HepG2 (cell line): ENCODE measurements at regions not wholly inside any gene's neighbourhood (a gene's known extent, or its start where the extent isn't known, plus 50 kb on each side); places are given as distances from the start of the nearest gene placed in this dataset.

Source experiments
- ATAC-seq: fragments of 200-7000 bp; cut with Tn5 transposase; 3 replicates; pipeline ENCODE4 v1.9.1; 2020; ENCODE audit warnings: mild to moderate bottlenecking, moderate library complexity
- BruUV-seq: library from RNA; stranded (reverse); fragments of 400-500 nt; replicated peaks from 2 replicates; lab custom pipeline; 2021; lab: Mats Ljungman, UMichigan
- CTCF ChIA-PET: fragments of 300-600 bp; formaldehyde crosslinking; extraction: SDS; loops from one replicate; lab custom pipeline; 2021; ENCODE audit warnings: low total read pairs, inconsistent platforms, low intra/inter-chr PET ratio; lab: Yijun Ruan, JAX
- POLR2A ChIA-PET: fragments of 350-600 bp; sonication (Branson Sonifier 250); formaldehyde crosslinking; loops from one replicate; lab custom pipeline; 2020; ENCODE audit warnings: antibody characterized with exemption, inconsistent platforms; lab: Yijun Ruan, JAX
- DNase-seq: peaks from one replicate; pipeline ENCODE4 v3.0.0-alpha.2; 2015; ENCODE audit warnings: low spot score
- FAIRE-seq: peaks from 3 replicates; lab custom pipeline; 2011; peaks lifted over from hg19 to GRCh38; lab: Jason Lieb, UNC
- H2AFZ ChIP-seq: one replicate; pipeline ENCODE4 v1.6.1; 2011; ENCODE audit warnings: low read length, inconsistent platforms
- H3K27ac ChIP-seq: fragments of 300-600 bp; 3 replicates; pipeline ENCODE4 v1.8.0; 2011; ENCODE audit warnings: mixed run types, mild to moderate bottlenecking, mixed read lengths, low read length, inconsistent platforms; ENCODE audit not compliant: insufficient read depth; ENCODE audit errors: extremely low read length
- H3K27me3 ChIP-seq, 2 experiments: fragments of 200-600 bp in 1 of 2; 2 replicates in 1 of 2; 3 replicates in 1 of 2; pipeline versions ENCODE4 v1.6.0 to v1.8.0; 2011; ENCODE audit warnings: low read length in 2 of 2, mild to moderate bottlenecking in 2 of 2, moderate library complexity in 2 of 2, inconsistent platforms in 1 of 2; ENCODE audit not compliant: insufficient read depth in 2 of 2, control insufficient read depth in 1 of 2
- H3K36me3 ChIP-seq, 2 experiments: fragments of 200-600 bp in 1 of 2; replicated peaks in 1 of 2; 2 replicates in 1 of 2; 3 replicates in 1 of 2; pipeline versions ENCODE4 v1.5.1 to v1.8.0; 2011; ENCODE audit warnings: low read length in 2 of 2, inconsistent platforms in 1 of 2; ENCODE audit not compliant: insufficient read depth in 2 of 2, control insufficient read depth in 1 of 2
- H3K4me1 ChIP-seq: 2 replicates; pipeline ENCODE4 v1.5.1; 2012; ENCODE audit warnings: low read length, inconsistent platforms; ENCODE audit not compliant: insufficient read depth
- H3K4me2 ChIP-seq: 2 replicates; pipeline ENCODE4 v1.6.0; 2011; ENCODE audit warnings: low read depth, low read length, inconsistent platforms
- H3K4me3 ChIP-seq, 3 experiments: fragments of 200-600 bp in 1 of 3; sonication (generic), shearing (Covaris generic) in 1 of 3; replicated peaks in 1 of 3; 2 replicates each; pipeline ENCODE4 v1.5.1; 2011 to 2016; ENCODE audit warnings: low read length in 3 of 3, inconsistent platforms in 2 of 3, low read depth in 2 of 3, mild to moderate bottlenecking in 2 of 3, control low read depth in 1 of 3, mixed read lengths in 1 of 3; ENCODE audit not compliant: insufficient read depth in 1 of 3
- H3K79me2 ChIP-seq: one replicate; pipeline ENCODE4 v1.6.1; 2011; ENCODE audit warnings: low read length, inconsistent platforms; ENCODE audit not compliant: insufficient read depth
- H3K9ac ChIP-seq: 2 replicates; pipeline ENCODE4 v1.6.0; 2011; ENCODE audit warnings: mild to moderate bottlenecking, low read depth, low read length, inconsistent platforms; ENCODE audit not compliant: insufficient read depth
- H3K9me3 ChIP-seq: 2 replicates; pipeline ENCODE4 v1.5.1; 2012; ENCODE audit warnings: mild to moderate bottlenecking, low read length
- H4K20me1 ChIP-seq: 2 replicates; pipeline ENCODE4 v1.6.0; 2011; ENCODE audit warnings: inconsistent platforms, mild to moderate bottlenecking, low read length, moderate library complexity; ENCODE audit not compliant: insufficient read depth
- ARID4A ChIP-seq: sonication (generic); formaldehyde crosslinking; IDR thresholded peaks from 2 replicates; pipeline ENCODE4 v1.5.0; 2020; ENCODE audit warnings: mild to moderate bottlenecking, missing genetic modification reagents, borderline replicate concordance
- IKZF4 ChIP-seq: sonication (generic); formaldehyde crosslinking; IDR thresholded peaks from 2 replicates; pipeline ENCODE4 v1.5.1; 2020; ENCODE audit warnings: borderline replicate concordance, mild to moderate bottlenecking, low read depth, missing genetic modification reagents; ENCODE audit errors: not compliant biosample characterization
- IRF2 ChIP-seq: IDR thresholded peaks from 2 replicates; pipeline ENCODE4 v1.6.1; 2018; ENCODE audit warnings: missing genetic modification reagents, missing compliant biosample characterization
- TBL1XR1 ChIP-seq: fragments of 150-350 bp; IDR thresholded peaks from 2 replicates; pipeline ENCODE4 v1.6.1; 2014; ENCODE audit warnings: borderline replicate concordance, low read length; ENCODE audit not compliant: partially characterized antibody
- ZNF501 ChIP-seq: sonication (generic); formaldehyde crosslinking; IDR thresholded peaks from 2 replicates; pipeline ENCODE4 v1.5.1; 2020; ENCODE audit warnings: mild to moderate bottlenecking, moderate library complexity, missing genetic modification reagents
- ZNF557 ChIP-seq: sonication (generic); formaldehyde crosslinking; IDR thresholded peaks from 2 replicates; pipeline ENCODE4 v1.4.0; 2020; ENCODE audit warnings: missing genetic modification reagents
- ZNF792 ChIP-seq: IDR thresholded peaks from 2 replicates; pipeline ENCODE4 v1.6.1; 2016
- WGBS: methylation state at CpG from one replicate; pipeline ENCODE4 v1.1.6; 2017; ENCODE audit warnings: low lambda C conversion rate; 5-methylcytosine and 5-hydroxymethylcytosine counted together
- in situ Hi-C: cut with HindIII; loops from 2 replicates; pipeline ENCODE4 v1.10.0; 2017; ENCODE audit warnings: low pct_unique_long_range_greater_than_20kb; ENCODE audit not compliant: extremely low pct_ligation_motif_present
- intact Hi-C: fragments of 100-400 bp; cut with micrococcal nuclease; formaldehyde crosslinking; loops from one replicate; pipeline ENCODE4 v1.10.0; 2022; ENCODE audit not compliant: unreplicated experiment
- TF ChIP-seq, protein P1 (sequence below): sonication (generic); formaldehyde crosslinking; IDR thresholded peaks from 2 replicates; pipeline ENCODE4 v1.5.0; 2020; ENCODE audit warnings: missing genetic modification reagents

DNA sequence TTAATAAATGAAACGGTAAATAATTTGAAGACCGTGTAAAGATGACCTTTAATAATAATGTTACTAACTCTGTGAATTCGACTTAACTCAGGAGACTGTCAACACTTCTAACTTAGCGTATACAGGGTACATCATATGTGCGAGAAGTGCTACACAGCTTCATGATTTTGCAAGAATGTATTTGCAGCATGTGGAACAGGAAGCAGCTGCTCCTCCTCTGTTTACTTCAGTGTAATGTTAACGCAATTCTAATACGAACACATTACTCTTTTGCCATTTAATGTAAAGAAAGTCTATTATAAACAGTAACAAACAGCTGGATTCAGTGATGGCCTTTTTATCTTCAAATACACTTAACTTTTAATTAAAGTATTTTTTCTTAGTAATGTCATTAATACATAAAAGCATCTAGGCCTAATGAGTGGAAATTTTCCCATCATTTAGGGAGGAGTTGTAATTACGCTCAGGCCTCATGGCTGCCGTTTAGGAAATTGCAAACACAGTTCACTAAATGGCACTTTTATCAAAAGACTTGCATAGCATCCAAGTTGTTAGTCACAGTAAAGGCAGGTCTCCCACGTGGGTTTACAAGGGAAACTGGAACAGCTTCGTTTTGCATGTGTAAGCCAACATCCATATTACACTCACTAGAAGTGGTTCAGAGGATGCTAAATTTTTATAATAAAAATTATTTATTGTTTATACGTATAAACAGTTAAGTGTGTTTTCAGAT, 635.7 kb downstream of the FBXO15 start:
- POLR2A ChIA-PET, result no interaction called here
- no peaks in the 10 kb centered on the region for H3K9me3 ChIP-seq
- no peak overlapping the region for H3K9ac ChIP-seq
- no peak overlapping the region for H2AFZ ChIP-seq
- H3K4me3 ChIP-seq, result no peak overlapping the region
- no peaks in the 10 kb centered on the region for H3K36me3 ChIP-seq
- no peaks in the 10 kb centered on the region for H3K27me3 ChIP-seq
- 20% methylated on average over 12 of the region's 12 CpGs for WGBS
- ATAC-seq (no peak), FAIRE-seq (no peak), DNase-seq (no peak)
- CTCF ChIA-PET, result no interaction called here
- H3K27ac ChIP-seq, result no peak overlapping the region
- BruUV-seq, result no TSS peak
- H3K4me1 ChIP-seq, result no peaks in the 10 kb centered on the region
- TF ChIP-seq IRF2 (CRISPR knock-in tag) (no peak), ARID4A (CRISPR knock-in tag) (no peak), TBL1XR1 (no peak), ZNF501 (CRISPR knock-in tag) (no peak), ZNF792 (CRISPR knock-in tag) (no peak), ZNF557 (CRISPR knock-in tag) (no peak), IKZF4 (CRISPR knock-in tag) (no peak)
- TF ChIP-seq, protein P1, sequence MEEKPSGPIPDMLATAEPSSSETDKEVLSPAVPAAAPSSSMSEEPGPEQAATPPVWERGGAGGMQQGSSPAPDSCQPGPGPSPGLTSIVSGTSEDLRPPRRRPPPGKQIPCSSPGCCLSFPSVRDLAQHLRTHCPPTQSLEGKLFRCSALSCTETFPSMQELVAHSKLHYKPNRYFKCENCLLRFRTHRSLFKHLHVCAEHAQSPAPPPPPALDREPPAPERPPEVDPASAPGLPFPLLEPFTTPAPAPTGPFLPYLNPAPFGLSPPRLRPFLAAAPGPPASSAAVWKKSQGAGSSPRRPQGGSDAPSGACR (CRISPR knock-in tag), result no peak
- H4K20me1 ChIP-seq, result no peaks in the 10 kb centered on the region
- H3K4me2 ChIP-seq, result no peak overlapping the region
- no peaks in the 10 kb centered on the region for H3K79me2 ChIP-seq
- in situ Hi-C loops, result no loop called here
- intact Hi-C loops, result no loop called here
